ENCODE measurements at regions not wholly inside any gene's neighbourhood (a gene's known extent, or its start where the extent isn't known, plus 50 kb on each side); places are given as distances from the start of the nearest gene placed in this dataset.
A peak's percentile ranks its signal among the peaks of the same experiment; 100 is the strongest.
"Not testable (repeated sequence)": the region's sequence is repeated elsewhere in the genome, so short reads cannot be mapped to it uniquely, and the experiment has no call there.

- ATAC-seq (no peak), DNase-seq (ENCODE audit: low spot score) (no peak)
These were observed 175.6 kb upstream of the FAR2 start for GRCh38 chr12:28973491-28973890.

GRCh38 chr12:28974166-28974565, 174.9 kb upstream of the FAR2 start:
- ATAC-seq = no peak
- DNase-seq (ENCODE audit: low spot score) = no peak

- ATAC-seq (no peak), DNase-seq (ENCODE audit: low spot score) (no peak)
These were observed 174.2 kb upstream of the FAR2 start for GRCh38 chr12:28974883-28975282.

GRCh38 chr12:28975564-28976340, 173.3 kb upstream of the FAR2 start:
- ATAC-seq = no peak
- no peak for DNase-seq (ENCODE audit: low spot score)

- no peak for ATAC-seq
These were observed 168.6 kb upstream of the FAR2 start for GRCh38 chr12:28980436-28980835.

GRCh38 chr12:28987538-28988324, 161.3 kb upstream of the FAR2 start:
- peak; percentile 92 for ATAC-seq
- DNase-seq (ENCODE audit: low spot score) = no peak

More at GRCh38 chr12:28980436-28980835, 168.6 kb upstream of the FAR2 start:
- DNase-seq (ENCODE audit: low spot score) = no peak

GRCh38 chr12:28988325-28988704, 160.8 kb upstream of the FAR2 start:
- DNase-seq (ENCODE audit: low spot score) = no peak
- ATAC-seq = no peak

- no peak for DNase-seq (ENCODE audit: low spot score)
- no peak for ATAC-seq
These were observed 157.5 kb upstream of the FAR2 start for GRCh38 chr12:28991626-28992025.

- no peak for ATAC-seq
- DNase-seq (ENCODE audit: low spot score) = no peak
These were observed 155.4 kb upstream of the FAR2 start for GRCh38 chr12:28993720-28994119.

- DNase-seq (ENCODE audit: low spot score) (no peak), ATAC-seq (no peak)
These were observed 154.8 kb upstream of the FAR2 start for GRCh38 chr12:28994179-28994715.

- no peak for DNase-seq (ENCODE audit: low spot score)
- ATAC-seq = peak; percentile 38
These were observed 152.4 kb upstream of the FAR2 start for GRCh38 chr12:28996688-28997087.

GRCh38 chr12:28998662-28999120, 150.4 kb upstream of the FAR2 start:
- DNase-seq (ENCODE audit: low spot score) (peak; percentile 44), ATAC-seq (peak; percentile 85)

- DNase-seq (ENCODE audit: low spot score) (no peak), ATAC-seq (no peak)
These were observed 144.8 kb upstream of the FAR2 start for GRCh38 chr12:29004066-29004935.

- DNase-seq (ENCODE audit: low spot score) (no peak), ATAC-seq (no peak)
These were observed 144.2 kb upstream of the FAR2 start for GRCh38 chr12:29004936-29005304.

GRCh38 chr12:29008786-29009185, 140.3 kb upstream of the FAR2 start:
- ATAC-seq = no peak
- DNase-seq (ENCODE audit: low spot score) = no peak

- DNase-seq (ENCODE audit: low spot score) (no peak), ATAC-seq (no peak)
These were observed 136.4 kb upstream of the FAR2 start for GRCh38 chr12:29012673-29013072.

- ATAC-seq; DNase-seq (ENCODE audit: low spot score): not testable (repeated sequence)
These were observed 131.5 kb upstream of the FAR2 start for GRCh38 chr12:29017532-29017931.

- no peak for ATAC-seq
- DNase-seq (ENCODE audit: low spot score) = no peak
These were observed 125.5 kb upstream of the FAR2 start for GRCh38 chr12:29023436-29024076.

GRCh38 chr12:29024117-29024516, 125.0 kb upstream of the FAR2 start:
- ATAC-seq (no peak), DNase-seq (ENCODE audit: low spot score) (no peak)

GRCh38 chr12:29025937-29026336, 123.1 kb upstream of the FAR2 start:
- no peak for ATAC-seq
- DNase-seq (ENCODE audit: low spot score) = no peak

All from left lobe of liver (tissue), 2 donors.